Urothelium cell line (cell line): ENCODE measurements at regions not wholly inside any gene's neighbourhood (a gene's known extent, or its start where the extent isn't known, plus 50 kb on each side); places are given as distances from the start of the nearest gene placed in this dataset.

Source experiments
- DNase-seq: peaks from one replicate; pipeline ENCODE4 v3.0.0; 2011; ENCODE audit warnings: low spot score, mixed read lengths
- FAIRE-seq: peaks from 2 replicates; lab custom pipeline; 2011; peaks lifted over from hg19 to GRCh38; lab: Jason Lieb, UNC

GRCh38 chr9:1726993-1727759, 288.0 kb upstream of the SMARCA2 start:
- no peak for DNase-seq
- no peak for FAIRE-seq

- DNase-seq (no peak), FAIRE-seq (no peak)
Measured at GRCh38 chr9:1729631-1730030, 285.5 kb upstream of the SMARCA2 start.

- DNase-seq = peak; percentile 5
- FAIRE-seq = no peak
Measured at GRCh38 chr9:1732670-1733069, 282.5 kb upstream of the SMARCA2 start.

DNA sequence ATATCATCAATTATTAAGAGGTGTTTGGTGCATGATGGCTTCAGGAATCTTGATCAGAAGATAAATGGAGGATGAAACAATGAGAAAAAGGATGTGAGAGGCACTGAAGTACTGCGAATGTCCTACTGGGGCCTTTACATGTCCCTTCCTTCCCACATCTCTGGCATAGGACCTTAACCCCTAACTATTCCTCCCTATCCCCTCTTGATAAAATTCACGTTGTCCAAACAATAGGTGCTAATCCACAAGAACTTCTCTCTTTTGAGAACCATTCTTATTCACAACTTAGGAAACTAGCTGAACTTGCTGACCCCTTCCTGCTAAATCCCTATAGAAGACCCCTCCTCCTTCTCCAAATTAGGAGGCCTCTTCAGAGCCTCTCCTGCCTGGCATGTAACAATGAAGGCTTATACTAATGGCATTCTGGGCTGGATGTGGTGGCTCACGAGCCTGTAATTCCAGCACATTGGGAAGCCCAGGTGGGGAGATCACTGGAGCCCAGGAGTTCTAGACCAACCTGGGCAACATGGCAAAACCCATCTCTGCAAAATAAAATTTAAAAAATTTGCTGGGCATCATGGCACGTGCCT, 276.5 kb upstream of the SMARCA2 start:
- DNase-seq (no peak), FAIRE-seq (no peak)

GRCh38 chr9:1743121-1743960, 271.8 kb upstream of the SMARCA2 start:
- FAIRE-seq = no peak
- DNase-seq = no peak

DNA sequence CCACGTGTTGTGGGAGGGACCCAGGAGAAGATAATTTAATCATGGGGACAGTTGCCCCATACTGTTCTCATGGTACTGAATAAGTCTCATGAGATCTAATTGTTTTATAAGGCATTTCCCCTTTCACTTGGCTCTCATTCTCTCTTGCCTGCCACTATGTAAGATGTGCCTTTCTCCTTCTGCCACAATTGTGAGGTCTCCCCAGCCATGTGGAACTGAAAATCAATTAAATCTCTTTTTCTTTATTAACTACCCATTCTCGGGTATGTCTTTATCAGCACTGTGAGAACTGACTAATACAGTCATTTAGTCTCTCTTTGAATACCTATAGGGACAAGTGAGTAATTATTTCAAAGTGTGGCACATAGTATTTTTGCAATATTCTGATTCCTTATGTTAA, 269.2 kb upstream of the SMARCA2 start:
- FAIRE-seq = no peak

DNA sequence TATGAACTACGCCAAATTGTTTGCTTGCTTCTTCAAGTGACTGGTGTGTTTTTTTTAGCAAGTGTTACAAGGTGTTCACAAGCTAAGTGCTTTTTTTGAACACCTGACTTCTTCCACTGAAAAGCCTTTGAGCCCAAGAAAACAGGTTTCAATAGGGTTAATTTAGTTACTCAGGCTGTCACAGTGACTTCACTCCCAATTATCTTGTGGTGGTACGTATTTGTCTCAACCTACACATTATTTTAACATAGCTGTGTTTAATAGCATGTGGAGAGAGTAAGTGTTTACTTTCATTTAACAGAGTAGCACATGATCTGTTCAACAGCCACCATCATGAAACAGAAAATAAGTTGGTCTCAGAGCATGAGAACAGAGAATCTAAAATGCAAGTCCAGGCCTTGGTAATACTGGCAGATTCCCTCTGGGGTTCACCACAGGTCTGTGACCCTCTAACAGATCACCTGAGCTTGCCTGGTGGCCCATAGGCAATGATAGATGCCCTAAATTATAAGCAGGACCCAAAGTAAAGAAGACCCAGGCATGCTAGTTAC, 267.7 kb upstream of the SMARCA2 start:
- FAIRE-seq (no peak), DNase-seq (no peak)

More for the DNA sequence above, 269.2 kb upstream of the SMARCA2 start:
- DNase-seq = no peak

GRCh38 chr9:1748407-1748806, 266.7 kb upstream of the SMARCA2 start:
- no peak for DNase-seq
- FAIRE-seq = no peak

- no peak for FAIRE-seq
Measured at GRCh38 chr9:1757186-1757585, 258.0 kb upstream of the SMARCA2 start.

DNA sequence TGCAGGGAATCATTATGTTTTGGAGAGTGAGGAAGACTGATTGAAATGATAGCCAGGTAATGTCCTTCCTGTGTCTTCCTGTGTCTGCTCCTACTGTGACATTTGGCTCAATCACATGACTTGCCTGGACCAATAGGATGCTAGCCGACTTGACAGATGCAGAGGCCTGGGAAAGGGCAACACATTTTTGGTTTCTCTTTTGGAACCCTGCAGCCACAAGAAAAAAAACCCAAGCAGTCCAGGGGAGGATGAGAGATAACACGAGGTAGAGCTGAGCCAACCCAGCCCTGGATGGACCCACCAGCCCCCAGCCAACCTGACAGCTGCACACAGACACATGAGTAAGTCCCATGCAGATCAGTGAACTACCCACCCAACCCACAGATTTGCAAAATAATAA, 256.1 kb upstream of the SMARCA2 start:
- FAIRE-seq (no peak), DNase-seq (no peak)

More at GRCh38 chr9:1757186-1757585, 258.0 kb upstream of the SMARCA2 start:
- DNase-seq = no peak

GRCh38 chr9:1759771-1760300, 255.3 kb upstream of the SMARCA2 start:
- no peak for FAIRE-seq
- DNase-seq = peak; percentile 9

DNA sequence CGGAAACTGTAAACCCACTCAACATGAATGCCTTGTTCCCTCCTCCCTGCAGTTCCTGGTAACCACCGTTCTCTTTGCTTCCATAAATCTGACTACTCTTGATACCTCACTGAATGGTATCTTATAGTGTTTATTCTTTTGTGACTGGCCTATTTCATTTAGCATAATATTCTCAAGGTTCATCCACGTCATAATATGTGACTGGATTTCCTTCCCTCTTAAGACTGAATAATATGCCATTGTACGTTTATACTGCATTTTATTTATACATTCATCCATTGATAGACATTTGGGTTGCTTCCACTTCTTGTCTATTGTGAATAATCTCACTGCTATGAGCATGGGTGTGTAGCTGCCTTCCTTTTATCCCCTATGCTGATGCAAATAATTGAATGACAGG, 253.3 kb upstream of the SMARCA2 start:
- FAIRE-seq = no peak
- no peak for DNase-seq

DNA sequence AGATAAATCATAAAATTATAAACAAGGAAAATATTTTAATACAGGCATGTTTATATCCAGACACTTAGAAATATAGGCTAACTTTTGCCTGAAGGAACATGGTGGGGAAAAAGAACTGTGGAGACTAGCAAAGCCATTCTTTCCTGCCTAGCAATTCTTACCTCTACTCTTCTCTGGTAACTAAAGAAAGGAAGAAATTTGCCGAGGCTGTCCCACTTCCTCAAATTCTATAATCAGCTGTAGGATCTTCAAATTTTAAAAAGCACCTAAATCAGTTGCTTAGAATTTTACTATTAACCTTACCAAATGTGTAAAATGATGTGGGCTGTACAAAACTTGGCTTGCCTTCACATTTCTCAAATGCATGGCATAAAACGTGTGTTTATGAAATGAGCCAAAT, 249.1 kb upstream of the SMARCA2 start:
- DNase-seq (no peak), FAIRE-seq (no peak)

DNA sequence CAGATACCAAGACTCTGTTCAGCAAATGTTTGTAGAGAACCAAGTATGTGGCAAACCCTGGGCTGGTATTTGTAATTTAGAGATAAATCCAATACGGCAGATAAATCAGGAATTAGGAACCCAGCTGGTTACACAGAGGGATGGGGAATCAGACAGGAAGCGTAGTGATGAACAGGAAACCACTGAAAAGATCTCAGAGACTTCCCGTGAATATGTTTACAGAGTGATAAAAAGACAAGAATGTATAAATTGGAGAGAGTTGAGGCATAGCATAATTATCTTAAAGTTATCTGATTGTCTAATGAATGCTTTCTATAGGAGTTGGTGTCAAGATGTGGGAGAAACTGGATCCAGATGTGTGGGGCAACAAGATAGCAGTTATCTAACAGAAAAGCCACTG, 246.6 kb upstream of the SMARCA2 start:
- no peak for DNase-seq
- no peak for FAIRE-seq

GRCh38 chr9:1771094-1771789, 243.9 kb upstream of the SMARCA2 start:
- DNase-seq (no peak), FAIRE-seq (no peak)

DNA sequence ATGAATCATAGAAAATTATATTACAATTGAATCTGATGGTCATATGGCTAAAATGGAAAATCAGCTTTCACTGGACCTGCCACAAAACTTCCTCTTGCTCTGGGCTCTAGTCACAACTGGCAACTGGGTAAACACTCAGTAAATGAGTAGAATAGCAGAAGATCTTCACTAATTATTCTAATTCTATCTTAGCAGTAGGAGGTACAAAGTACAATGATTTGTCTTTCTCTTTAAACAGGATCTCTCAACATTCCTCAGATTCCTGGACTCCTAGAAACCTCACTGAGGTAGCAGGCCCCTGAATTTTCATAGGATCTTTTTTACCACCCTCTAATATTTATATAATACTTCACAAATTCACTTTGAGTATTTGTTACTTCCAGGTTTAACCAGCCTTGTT, 239.9 kb upstream of the SMARCA2 start:
- DNase-seq (no peak), FAIRE-seq (no peak)

- FAIRE-seq (no peak), DNase-seq (no peak)
Measured at GRCh38 chr9:1776668-1777067, 238.5 kb upstream of the SMARCA2 start.

GRCh38 chr9:1791191-1791590, 224.0 kb upstream of the SMARCA2 start:
- FAIRE-seq = no peak

GRCh38 chr9:1794547-1795270, 220.4 kb upstream of the SMARCA2 start:
- FAIRE-seq (no peak), DNase-seq (no peak)

More at GRCh38 chr9:1791191-1791590, 224.0 kb upstream of the SMARCA2 start:
- no peak for DNase-seq
